Thymus (tissue), 11 donors: ENCODE measurements at regions not wholly inside any gene's neighbourhood (a gene's known extent, or its start where the extent isn't known, plus 50 kb on each side); places are given as distances from the start of the nearest gene placed in this dataset.
"Not testable (repeated sequence)": the region's sequence is repeated elsewhere in the genome, so short reads cannot be mapped to it uniquely, and the experiment has no call there.

Experiments used
- DNase-seq, 9 donors: peaks; one replicate each; pipeline ENCODE4 v3.0.0-alpha.2; 2013; ENCODE audit warnings: low spot score in 9 of 9, low read depth in 6 of 9, missing footprints in 1 of 9
- H3K27ac ChIP-seq, 2 donors: one replicate each; pipeline ENCODE4 v1.5.1; 2013; ENCODE audit warnings: control low read depth in 1 of 2, low read depth in 1 of 2, low read length in 1 of 2, mild to moderate bottlenecking in 1 of 2, moderate library complexity in 1 of 2
- H3K27me3 ChIP-seq, 2 donors: one replicate each; pipeline ENCODE4 v1.5.1; 2013; ENCODE audit warnings: low read length in 1 of 2; ENCODE audit not compliant: control insufficient read depth in 2 of 2, insufficient read depth in 1 of 2
- H3K36me3 ChIP-seq, 2 donors: one replicate each; pipeline ENCODE4 v1.5.1; 2013; ENCODE audit warnings: low read length in 1 of 2, mild to moderate bottlenecking in 1 of 2, moderate library complexity in 1 of 2; ENCODE audit not compliant: control insufficient read depth in 2 of 2, insufficient read depth in 2 of 2
- H3K4me1 ChIP-seq, 2 donors: one replicate each; pipeline ENCODE4 v1.5.1; 2013; ENCODE audit warnings: low read length in 2 of 2; ENCODE audit not compliant: control insufficient read depth in 2 of 2, insufficient read depth in 2 of 2
- H3K4me3 ChIP-seq, 2 donors: one replicate each; pipeline ENCODE4 v1.5.1; 2013; ENCODE audit warnings: low read length in 2 of 2, control low read depth in 1 of 2, mild to moderate bottlenecking in 1 of 2
- H3K9me3 ChIP-seq, 2 donors: one replicate each; pipeline ENCODE4 v1.5.1; 2013; ENCODE audit warnings: low read length in 1 of 2, mild to moderate bottlenecking in 1 of 2; ENCODE audit not compliant: control insufficient read depth in 2 of 2, insufficient read depth in 1 of 2
- WGBS: extraction: QIAGEN DNeasy Blood & Tissue Kit; methylation state at CpG from one replicate; pipeline ENCODE4 v1.1.7; 2013; 5-methylcytosine and 5-hydroxymethylcytosine counted together
- donor health status: healthy.

DNA sequence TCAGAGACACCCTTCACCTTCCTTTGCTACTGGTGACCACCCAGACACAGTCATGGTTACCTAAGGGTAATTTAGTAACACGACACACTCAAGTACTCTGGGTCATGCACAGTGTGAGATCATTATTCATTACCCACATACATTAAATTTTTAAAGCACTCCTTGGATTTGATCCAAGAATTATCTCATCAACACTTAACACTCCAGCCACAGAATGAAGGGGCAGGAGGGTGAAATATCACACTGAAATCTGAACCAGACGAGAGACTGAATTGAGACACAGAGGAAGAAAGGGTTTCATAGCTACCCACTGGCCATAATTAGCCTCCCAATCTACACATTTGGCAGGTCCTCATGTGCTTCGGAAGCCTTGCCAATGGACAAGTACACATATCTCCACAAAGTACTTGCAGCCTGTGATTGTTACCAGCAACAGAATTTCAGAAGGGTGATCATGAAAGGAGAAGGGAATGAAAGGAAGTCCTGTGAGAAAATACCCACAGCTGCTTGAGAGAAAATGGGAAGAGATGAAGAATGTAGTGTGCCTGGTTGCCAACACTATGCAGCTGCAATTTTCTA lies 189.3 kb downstream of the POLR1F start:
- Histone ChIP-seq H3K27ac (no peak overlapping the region), H3K4me3 (no peak overlapping the region), H3K9me3 (no peaks in the 10 kb centered on the region), H3K27me3 (no peaks in the 10 kb centered on the region), H3K4me1 (no peaks in the 10 kb centered on the region), H3K36me3 (no peaks in the 10 kb centered on the region)
- 70% methylated on average over 3 of the region's 3 CpGs for WGBS
- no peak for DNase-seq

- H3K4me1 ChIP-seq, H3K4me3 ChIP-seq, H3K36me3 ChIP-seq, DNase-seq, H3K27ac ChIP-seq, H3K9me3 ChIP-seq, H3K27me3 ChIP-seq: not testable (repeated sequence)
- WGBS, result 83% methylated on average over 3 of the region's 3 CpGs
Measured at GRCh38 chr7:19517546-19517945, 191.3 kb downstream of the POLR1F start.

- 93% methylated on average over 2 of the region's 2 CpGs for WGBS
- H3K27ac ChIP-seq, result no peak overlapping the region
- no peaks in the 10 kb centered on the region for H3K27me3 ChIP-seq
- H3K4me1 ChIP-seq, result no peaks in the 10 kb centered on the region
- H3K9me3 ChIP-seq, result no peaks in the 10 kb centered on the region
- no peak overlapping the region for H3K4me3 ChIP-seq
- no peak for DNase-seq
- H3K36me3 ChIP-seq, result no peaks in the 10 kb centered on the region
Measured at GRCh38 chr7:19508821-19509220, 200.0 kb downstream of the POLR1F start.

GRCh38 chr7:19508124-19508523 lies 200.7 kb downstream of the POLR1F start:
- H3K4me1 ChIP-seq, result no peaks in the 10 kb centered on the region
- DNase-seq, result no peak
- no peaks in the 10 kb centered on the region for H3K27me3 ChIP-seq
- no peak overlapping the region for H3K27ac ChIP-seq
- H3K36me3 ChIP-seq, result no peaks in the 10 kb centered on the region
- 91% methylated on average over 2 of the region's 2 CpGs for WGBS
- no peaks in the 10 kb centered on the region for H3K9me3 ChIP-seq
- no peak overlapping the region for H3K4me3 ChIP-seq

- Histone ChIP-seq H3K27ac (no peak overlapping the region), H3K9me3 (peaks cover 0 to 4% of the 10 kb centered on the region in 2 donors), H3K27me3 (no peaks in the 10 kb centered on the region), H3K36me3 (no peaks in the 10 kb centered on the region), H3K4me1 (no peaks in the 10 kb centered on the region), H3K4me3 (no peak overlapping the region)
- WGBS, result 80% methylated on average over 7 of the region's 7 CpGs
- DNase-seq, result peak in 1 of 9 donors; percentile 8
Measured at GRCh38 chr7:19491821-19492452, 216.9 kb downstream of the POLR1F start.

- DNase-seq, result no peak
- Histone ChIP-seq H3K36me3 (no peaks in the 10 kb centered on the region), H3K9me3 (peaks cover 0 to 4% of the 10 kb centered on the region in 2 donors), H3K4me1 (no peaks in the 10 kb centered on the region), H3K4me3 (no peak overlapping the region), H3K27ac (no peak overlapping the region), H3K27me3 (no peaks in the 10 kb centered on the region)
- 82% methylated on average over 5 of the region's 5 CpGs for WGBS
Measured at GRCh38 chr7:19491371-19491770, 217.5 kb downstream of the POLR1F start.

- 94% methylated on average over 3 of the region's 3 CpGs for WGBS
- Histone ChIP-seq H3K9me3 (peaks cover 0 to 4% of the 10 kb centered on the region in 2 donors), H3K4me3 (no peak overlapping the region), H3K36me3 (no peaks in the 10 kb centered on the region), H3K27ac (no peak overlapping the region), H3K27me3 (no peaks in the 10 kb centered on the region), H3K4me1 (no peaks in the 10 kb centered on the region)
- no peak for DNase-seq
Measured at GRCh38 chr7:19489162-19489820, 219.5 kb downstream of the POLR1F start.

GRCh38 chr7:19488056-19488455 lies 220.8 kb downstream of the POLR1F start:
- no peaks in the 10 kb centered on the region for H3K27me3 ChIP-seq
- no peaks in the 10 kb centered on the region for H3K4me1 ChIP-seq
- peaks cover 0 to 4% of the 10 kb centered on the region in 2 donors for H3K9me3 ChIP-seq
- DNase-seq, result no peak
- no peaks in the 10 kb centered on the region for H3K36me3 ChIP-seq
- H3K27ac ChIP-seq, result no peak overlapping the region
- 93% methylated on average over 2 of the region's 2 CpGs for WGBS
- H3K4me3 ChIP-seq, result no peak overlapping the region

- Histone ChIP-seq H3K4me1 (no peaks in the 10 kb centered on the region), H3K4me3 (no peak overlapping the region), H3K36me3 (no peaks in the 10 kb centered on the region), H3K27me3 (no peaks in the 10 kb centered on the region), H3K9me3 (peaks cover 0 to 4% of the 10 kb centered on the region in 2 donors), H3K27ac (no peak overlapping the region)
- DNase-seq, result no peak
- WGBS, result 88% methylated on average over 2 of the region's 2 CpGs
Measured at GRCh38 chr7:19482628-19483027, 226.2 kb downstream of the POLR1F start.
